Esophagus squamous epithelium (tissue), 5 donors: ENCODE measurements at regions not wholly inside any gene's neighbourhood (a gene's known extent, or its start where the extent isn't known, plus 50 kb on each side); places are given as distances from the start of the nearest gene placed in this dataset.

Source experiments
- DNase-seq: peaks from one replicate; lab custom pipeline; 2025; lab: John Stamatoyannopoulos, UW
- H3K27ac ChIP-seq, 4 donors: fragments of 200-600 bp; sonication (generic); one replicate each; pipeline ENCODE4 v1.5.1; 2016 to 2019; ENCODE audit warnings: mild to moderate bottlenecking in 1 of 4
- H3K27me3 ChIP-seq, 4 donors: fragments of 200-600 bp; sonication (generic); 1 replicate in 3 of 4; 2 replicates in 1 of 4; pipeline versions ENCODE4 v1.5.1 to v1.6.0; 2017 to 2021; ENCODE audit warnings: antibody characterized with exemption in 1 of 4
- H3K36me3 ChIP-seq, 3 donors: fragments of 200-600 bp; sonication (generic); one replicate each; pipeline ENCODE4 v1.5.1; 2016 to 2019
- H3K4me1 ChIP-seq, 3 donors: fragments of 200-600 bp; sonication (generic); one replicate each; pipeline ENCODE4 v1.5.1; 2017 to 2019
- H3K4me3 ChIP-seq, 4 donors: fragments of 200-600 bp; sonication (generic); 1 replicate in 3 of 4; 2 replicates in 1 of 4; pipeline ENCODE4 v1.5.1; 2016 to 2019; ENCODE audit warnings: mild to moderate bottlenecking in 2 of 4, moderate library complexity in 1 of 4
- H3K9me3 ChIP-seq, 3 donors: fragments of 200-600 bp; sonication (generic); one replicate each; pipeline ENCODE4 v1.5.1; 2016 to 2019
- CTCF ChIP-seq, 6 experiments: fragments of 450-650 bp in 4 of 6; fragments of 200-600 bp in 2 of 6; sonication (generic) in 2 of 6; IDR thresholded peaks; one replicate each; pipeline ENCODE4 v1.5.1; 2016 to 2019; ENCODE audit warnings: antibody characterized with exemption in 6 of 6, mild to moderate bottlenecking in 4 of 6, moderate library complexity in 4 of 6
- POLR2A ChIP-seq, 4 donors: fragments of 450-650 bp; IDR thresholded peaks; one replicate each; pipeline ENCODE4 v1.6.1; 2017; ENCODE audit warnings: antibody characterized with exemption in 4 of 4, mild to moderate bottlenecking in 4 of 4, moderate library complexity in 3 of 4
- WGBS, 2 donors: methylation state at CpG; one replicate each; pipeline ENCODE4 v1.1.5; 2018; 5-methylcytosine and 5-hydroxymethylcytosine counted together
- intact Hi-C: fragments of 100-400 bp; cut with DNase I; formaldehyde crosslinking; loops from one replicate; pipeline ENCODE4 v1.15.0; 2022
- donor health status: DM: yes; HTN: yes; CAD: no.

- no peaks in the 10 kb centered on the region for H3K4me1 ChIP-seq
- TF ChIP-seq CTCF (IDR thresholded peaks at IDR 0.05) (no peak), POLR2A (IDR thresholded peaks at IDR 0.05) (no peak)
- no peak for DNase-seq
- H3K27me3 ChIP-seq = no peaks in the 10 kb centered on the region
- 89 to 91% methylated on average over 22 of the region's 22 CpGs for WGBS, 2 donors
- H3K9me3 ChIP-seq = no peaks in the 10 kb centered on the region
- intact Hi-C loops = no loop called here
- H3K27ac ChIP-seq = no peak overlapping the region
- no peaks in the 10 kb centered on the region for H3K36me3 ChIP-seq
- no peak overlapping the region for H3K4me3 ChIP-seq
Observed at GRCh38 chr20:6213311-6213710, 90.5 kb upstream of the FERMT1 start.

- H3K4me3 ChIP-seq = no peak overlapping the region
- no peaks in the 10 kb centered on the region for H3K9me3 ChIP-seq
- intact Hi-C loops = no loop called here
- no peaks in the 10 kb centered on the region for H3K4me1 ChIP-seq
- H3K36me3 ChIP-seq = no peaks in the 10 kb centered on the region
- 90 to 93% methylated on average over 17 to 18 of the region's 24 CpGs for WGBS, 2 donors
- no peaks in the 10 kb centered on the region for H3K27me3 ChIP-seq
- no peak for DNase-seq
- TF ChIP-seq POLR2A (IDR thresholded peaks at IDR 0.05) = no peak
- TF ChIP-seq CTCF (IDR thresholded peaks at IDR 0.05) = no peak
- no peak overlapping the region for H3K27ac ChIP-seq
Observed at GRCh38 chr20:6212903-6213302, 90.1 kb upstream of the FERMT1 start.

- intact Hi-C loops = no loop called here
- Histone ChIP-seq H3K27ac (no peak overlapping the region), H3K9me3 (no peaks in the 10 kb centered on the region), H3K27me3 (no peaks in the 10 kb centered on the region), H3K36me3 (no peaks in the 10 kb centered on the region), H3K4me1 (no peaks in the 10 kb centered on the region), H3K4me3 (no peak overlapping the region)
- no peak for TF ChIP-seq CTCF (IDR thresholded peaks at IDR 0.05)
- TF ChIP-seq POLR2A (IDR thresholded peaks at IDR 0.05) = no peak
- no peak for DNase-seq
Observed at GRCh38 chr20:6209093-6209492, 86.3 kb upstream of the FERMT1 start.

- no peak for TF ChIP-seq CTCF (IDR thresholded peaks at IDR 0.05)
- no peak for TF ChIP-seq POLR2A (IDR thresholded peaks at IDR 0.05)
- H3K4me3 ChIP-seq = no peak overlapping the region
- 43 to 51% methylated on average over 5 of the region's 5 CpGs for WGBS, 2 donors
- intact Hi-C loops = no loop called here
- no peaks in the 10 kb centered on the region for H3K9me3 ChIP-seq
- no peaks in the 10 kb centered on the region for H3K36me3 ChIP-seq
- DNase-seq = no peak
- H3K27me3 ChIP-seq = no peaks in the 10 kb centered on the region
- H3K27ac ChIP-seq = no peak overlapping the region
- H3K4me1 ChIP-seq = no peaks in the 10 kb centered on the region
Observed at GRCh38 chr20:6200092-6200491, 77.3 kb upstream of the FERMT1 start.

- Histone ChIP-seq H3K27ac (no peak overlapping the region), H3K27me3 (no peaks in the 10 kb centered on the region), H3K4me1 (no peaks in the 10 kb centered on the region), H3K9me3 (no peaks in the 10 kb centered on the region), H3K4me3 (no peak overlapping the region), H3K36me3 (no peaks in the 10 kb centered on the region)
- DNase-seq = no peak
- 33 to 44% methylated on average over 3 of the region's 3 CpGs for WGBS, 2 donors
- TF ChIP-seq CTCF (IDR thresholded peaks at IDR 0.05) (no peak), POLR2A (IDR thresholded peaks at IDR 0.05) (no peak)
- intact Hi-C loops = no loop called here
Observed at GRCh38 chr20:6185268-6185667, 62.4 kb upstream of the FERMT1 start.
